GM19467 (cell line): ENCODE measurements at regions not wholly inside any gene's neighbourhood (a gene's known extent, or its start where the extent isn't known, plus 50 kb on each side); places are given as distances from the start of the nearest gene placed in this dataset.

ENCODE experiments used
- ATAC-seq: cut with Tn5 transposase; IDR thresholded peaks from one replicate; pipeline ENCODE4 v1.9.1; 2021; ENCODE audit warnings: mild to moderate bottlenecking, moderate library complexity; ENCODE audit not compliant: unreplicated experiment

GRCh38 chr6:16078064-16078463 is 50.8 kb upstream of the MYLIP start:
- ATAC-seq = peak; percentile 87

GRCh38 chr6:16069671-16070070 is 59.2 kb upstream of the MYLIP start:
- ATAC-seq = no peak

- no peak for ATAC-seq
Measured at GRCh38 chr6:16069222-16069621, 59.7 kb upstream of the MYLIP start.

GRCh38 chr6:16067568-16067967 is 61.3 kb upstream of the MYLIP start:
- ATAC-seq = no peak

- ATAC-seq = no peak
Measured at GRCh38 chr6:16064671-16065072, 64.2 kb upstream of the MYLIP start.

- ATAC-seq = no peak
Measured at GRCh38 chr6:16063580-16063979, 65.3 kb upstream of the MYLIP start.

- ATAC-seq = no peak
Measured at GRCh38 chr6:16061818-16062217, 67.1 kb upstream of the MYLIP start.

GRCh38 chr6:16060039-16060438 is 68.8 kb upstream of the MYLIP start:
- no peak for ATAC-seq

GRCh38 chr6:16059496-16059895 is 69.4 kb upstream of the MYLIP start:
- ATAC-seq = no peak

- no peak for ATAC-seq
Measured at GRCh38 chr6:16058929-16059345, 69.9 kb upstream of the MYLIP start.

GRCh38 chr6:16058201-16058928 is 70.5 kb upstream of the MYLIP start:
- ATAC-seq = no peak

GRCh38 chr6:16057446-16057845 is 71.4 kb upstream of the MYLIP start:
- no peak for ATAC-seq

GRCh38 chr6:16056263-16056870 is 72.5 kb upstream of the MYLIP start:
- ATAC-seq = no peak

- no peak for ATAC-seq
Measured at GRCh38 chr6:16055852-16056251, 73.0 kb upstream of the MYLIP start.

GRCh38 chr6:16049168-16049567 is 79.7 kb upstream of the MYLIP start:
- no peak for ATAC-seq

- ATAC-seq = no peak
Measured at GRCh38 chr6:16048221-16048620, 80.7 kb upstream of the MYLIP start.

- ATAC-seq = no peak
Measured at GRCh38 chr6:16047435-16047990, 81.4 kb upstream of the MYLIP start.

- ATAC-seq = no peak
Measured at GRCh38 chr6:16045238-16045637, 83.6 kb upstream of the MYLIP start.

- no peak for ATAC-seq
Measured at GRCh38 chr6:16044211-16044643, 84.7 kb upstream of the MYLIP start.

- peak; percentile 63 for ATAC-seq
Measured at GRCh38 chr6:16043171-16044135, 85.4 kb upstream of the MYLIP start.

- ATAC-seq = no peak
Measured at GRCh38 chr6:16042751-16043150, 86.1 kb upstream of the MYLIP start.
